Endothelial cell of umbilical vein (primary cell): ENCODE measurements at regions not wholly inside any gene's neighbourhood (a gene's known extent, or its start where the extent isn't known, plus 50 kb on each side); places are given as distances from the start of the nearest gene placed in this dataset.

Experiments used
- BruUV-seq: library from RNA; stranded (reverse); fragments of 400-500 nt; replicated peaks from 2 replicates; lab custom pipeline; 2021; lab: Mats Ljungman, UMichigan
- CTCF ChIA-PET: fragments of 300-600, 350-600 bp; sonication (Branson Sonifier 250); formaldehyde crosslinking; loops from one replicate; lab custom pipeline; 2021; ENCODE audit warnings: antibody characterized with exemption, inconsistent platforms; lab: Charles Lee
- POLR2A ChIA-PET: fragments of 300-600, 350-600 bp; sonication (Branson Sonifier 250); formaldehyde crosslinking; loops from one replicate; lab custom pipeline; 2021; ENCODE audit warnings: antibody characterized with exemption, inconsistent platforms; lab: Charles Lee
- DNase-seq: peaks from one replicate; pipeline ENCODE4 v3.0.0-alpha.2; 2011; ENCODE audit warnings: low read depth, low spot score
- FAIRE-seq: peaks from 2 replicates; lab custom pipeline; 2011; peaks lifted over from hg19 to GRCh38; lab: Jason Lieb, UNC
- H2AFZ ChIP-seq: 2 replicates; pipeline ENCODE4 v1.6.0; 2012; ENCODE audit warnings: low read depth, low read length, control low read depth, inconsistent platforms
- H3K27ac ChIP-seq: 2 replicates; pipeline ENCODE4 v1.5.1; 2011; ENCODE audit warnings: low read depth, mild to moderate bottlenecking, control low read depth, low read length, moderate library complexity; ENCODE audit not compliant: insufficient read depth
- H3K27me3 ChIP-seq, 2 experiments: 2 replicates each; pipeline versions ENCODE4 v1.6.0 to v1.6.1; 2011; ENCODE audit warnings: low read length in 2 of 2, mixed read lengths in 1 of 2; ENCODE audit not compliant: control insufficient read depth in 2 of 2, insufficient read depth in 2 of 2
- H3K36me3 ChIP-seq, 2 experiments: 2 replicates in 1 of 2; 3 replicates in 1 of 2; pipeline ENCODE4 v1.5.1; 2011; ENCODE audit warnings: low read length in 2 of 2, mild to moderate bottlenecking in 1 of 2, moderate library complexity in 1 of 2; ENCODE audit not compliant: control insufficient read depth in 2 of 2, insufficient read depth in 2 of 2; ENCODE audit errors: extremely low read depth in 1 of 2
- H3K4me1 ChIP-seq: 3 replicates; pipeline ENCODE4 v1.5.1; 2011; ENCODE audit warnings: mild to moderate bottlenecking, low read length; ENCODE audit not compliant: control insufficient read depth, insufficient read depth; ENCODE audit errors: extremely low read depth
- H3K4me2 ChIP-seq: 2 replicates; pipeline ENCODE4 v1.6.1; 2011; ENCODE audit warnings: low read length, control low read depth, mixed read lengths; ENCODE audit not compliant: insufficient read depth
- H3K4me3 ChIP-seq, 3 experiments: fragments of 200-600 bp in 1 of 3; sonication (generic), shearing (Covaris generic) in 1 of 3; replicated peaks in 1 of 3; 2 replicates each; pipeline ENCODE4 v1.5.1; 2011 to 2016; ENCODE audit warnings: control low read depth in 3 of 3, low read length in 3 of 3, mild to moderate bottlenecking in 2 of 3, inconsistent platforms in 1 of 3, low read depth in 1 of 3, moderate library complexity in 1 of 3; ENCODE audit not compliant: insufficient read depth in 1 of 3
- H3K79me2 ChIP-seq: 2 replicates; pipeline ENCODE4 v1.6.0; 2012; ENCODE audit warnings: low read length, inconsistent platforms; ENCODE audit not compliant: control insufficient read depth, insufficient read depth
- H3K9ac ChIP-seq: replicated peaks from 2 replicates; pipeline ENCODE3; 2011; ENCODE audit warnings: low read length, control low read depth; ENCODE audit not compliant: insufficient read depth; ENCODE audit errors: extremely low read depth
- H3K9me1 ChIP-seq: replicated peaks from 3 replicates; pipeline ENCODE4 v1.6.0; 2011; ENCODE audit warnings: mild to moderate bottlenecking, low read length; ENCODE audit not compliant: control insufficient read depth, insufficient read depth; ENCODE audit errors: extremely low read depth
- H3K9me3 ChIP-seq: replicated peaks from 2 replicates; pipeline ENCODE4 v1.5.1; 2012; ENCODE audit warnings: low read length, inconsistent platforms; ENCODE audit not compliant: control insufficient read depth, insufficient read depth
- H4K20me1 ChIP-seq: replicated peaks from 2 replicates; pipeline ENCODE3; 2011; ENCODE audit warnings: mild to moderate bottlenecking, low read length; ENCODE audit not compliant: control insufficient read depth, insufficient read depth; ENCODE audit errors: extremely low read depth
- CTCF ChIP-seq, 2 donors: IDR thresholded peaks; 1 replicate in 1 of 2; 2 replicates in 1 of 2; pipeline ENCODE4 v1.5.1; 2011; ENCODE audit warnings: low read length in 2 of 2, mild to moderate bottlenecking in 2 of 2, moderate library complexity in 2 of 2, control low read depth in 1 of 2, inconsistent platforms in 1 of 2, low read depth in 1 of 2; ENCODE audit not compliant: insufficient read depth in 1 of 2; ENCODE audit errors: extremely low read depth in 1 of 2
- EZH2 ChIP-seq: IDR thresholded peaks from 2 replicates; pipeline ENCODE4 v1.6.1; 2012; ENCODE audit warnings: borderline replicate concordance, low read depth, mild to moderate bottlenecking, moderate library complexity, low read length, inconsistent platforms; ENCODE audit not compliant: severe bottlenecking
- FOS ChIP-seq: IDR thresholded peaks from 2 replicates; pipeline ENCODE4 v1.6.1; 2011; ENCODE audit warnings: mild to moderate bottlenecking, low read length, moderate library complexity, borderline replicate concordance; ENCODE audit not compliant: insufficient read depth
- GATA2 ChIP-seq: IDR thresholded peaks from 2 replicates; pipeline ENCODE4 v1.7.0; 2011; ENCODE audit warnings: low read depth, mild to moderate bottlenecking, moderate library complexity, mixed read lengths, low read length; ENCODE audit not compliant: insufficient read length, insufficient read depth
- JUN ChIP-seq: IDR thresholded peaks from 2 replicates; pipeline ENCODE4 v1.6.1; 2011; ENCODE audit warnings: borderline replicate concordance, low read depth; ENCODE audit not compliant: insufficient read length, insufficient read depth
- MAX ChIP-seq: IDR thresholded peaks from 2 replicates; pipeline ENCODE4 v1.6.1; 2011; ENCODE audit not compliant: insufficient read depth, insufficient read length
- MYC ChIP-seq: IDR thresholded peaks from one replicate; pipeline ENCODE4 v1.6.1; 2011; ENCODE audit warnings: mild to moderate bottlenecking, low read depth, low read length
- POLR2A ChIP-seq: IDR thresholded peaks from 2 replicates; pipeline ENCODE4 v1.6.1; 2012; ENCODE audit warnings: low read depth, mild to moderate bottlenecking, control low read depth, low read length
- POLR2AphosphoS5 ChIP-seq: IDR thresholded peaks from 2 replicates; pipeline ENCODE4 v1.6.1; 2012; ENCODE audit warnings: low read depth, mild to moderate bottlenecking, control low read depth, low read length, moderate library complexity; ENCODE audit not compliant: insufficient read depth
- dilution Hi-C: fragments of 300-500 bp; cut with MboI; formaldehyde crosslinking; loops from one replicate; pipeline ENCODE4 v1.15.0; 2019; ENCODE audit warnings: low sequenced_read_pairs; ENCODE audit not compliant: extremely low pct_ligation_motif_present
- intact Hi-C: fragments of 100-400 bp; cut with micrococcal nuclease; formaldehyde crosslinking; loops from one replicate; pipeline ENCODE4 v1.10.0; 2022

- H3K36me3 ChIP-seq, result no peaks in the 10 kb centered on the region
- H2AFZ ChIP-seq, result no peak overlapping the region
- dilution Hi-C loops (no loop called here), intact Hi-C loops (no loop called here)
- no peak overlapping the region for H3K9ac ChIP-seq
- no peaks in the 10 kb centered on the region for H3K4me1 ChIP-seq
- no peak overlapping the region for H3K4me2 ChIP-seq
- H3K9me3 ChIP-seq, result peaks cover 14% of the 10 kb centered on the region
- ChIA-PET CTCF (no interaction called here), POLR2A (no interaction called here)
- no peaks in the 10 kb centered on the region for H4K20me1 ChIP-seq
- H3K9me1 ChIP-seq, result no peaks in the 10 kb centered on the region
- no peaks in the 10 kb centered on the region for H3K79me2 ChIP-seq
- no peak for DNase-seq
- no peak overlapping the region for H3K4me3 ChIP-seq
- no peaks in the 10 kb centered on the region for H3K27me3 ChIP-seq
- TF ChIP-seq GATA2 (no peak), EZH2 (no peak), MYC (no peak), POLR2A (no peak), MAX (no peak), JUN (no peak), POLR2AphosphoS5 (no peak), CTCF (IDR thresholded peaks at IDR 0.05; ENCODE audit: extremely low read depth in 1 of 2, insufficient read depth in 1 of 2, low read depth in 1 of 2, low read length in 2 of 2) (no peak), FOS (no peak)
- FAIRE-seq, result no peak
- H3K27ac ChIP-seq, result no peak overlapping the region
- no TSS peak for BruUV-seq
Measured at GRCh38 chr2:2744107-2744506, 413.0 kb upstream of the MYT1L start.
